ENCODE measurements at regions not wholly inside any gene's neighbourhood (a gene's known extent, or its start where the extent isn't known, plus 50 kb on each side); places are given as distances from the start of the nearest gene placed in this dataset.

DNA sequence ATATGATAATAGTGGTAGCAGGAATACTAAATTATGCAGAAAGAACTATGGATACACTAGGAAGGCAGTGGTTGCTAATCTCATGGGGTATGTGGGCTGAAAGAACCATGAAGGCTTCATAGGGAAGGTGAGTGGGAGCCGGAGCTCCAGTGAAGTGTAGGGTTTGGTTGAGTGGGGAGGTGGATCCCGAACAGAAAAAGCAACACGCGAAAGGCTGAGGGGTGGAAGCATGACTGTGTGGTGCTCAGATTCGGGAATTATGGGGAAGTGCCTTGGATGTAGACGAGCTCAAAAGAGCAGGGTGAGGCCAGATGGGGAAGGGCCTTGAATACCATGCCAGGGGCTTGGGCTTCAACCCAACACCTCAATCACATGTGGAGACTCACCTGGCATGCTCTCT lies 715.1 kb downstream of the TYW1 start:
- H3K4me1 Mint-ChIP-seq, result no peaks in the 10 kb centered on the region
- H3K27ac ChIP-seq (ENCODE audit: low read length), result no peak overlapping the region
- intact Hi-C loops (cut with micrococcal nuclease), result no loop called here
- ATAC-seq (no peak), DNase-seq (no peak)
- no peaks in the 10 kb centered on the region for H3K4me1 ChIP-seq (ENCODE audit: control insufficient read depth, insufficient read depth, low read length)
- H3K9me3 Mint-ChIP-seq, result peaks cover 17 to 18% of the 10 kb centered on the region in 2 donors
- 84% methylated on average over 6 of the region's 6 CpGs for WGBS (ENCODE audit: insufficient coverage)
- H3K27ac Mint-ChIP-seq, result no peak overlapping the region
- H3K36me3 Mint-ChIP-seq, result peaks cover 8% of the 10 kb centered on the region
- peaks cover 4% of the 10 kb centered on the region for H3K9me3 ChIP-seq (ENCODE audit: control insufficient read depth, insufficient read depth, low read length)
- TF ChIP-seq, protein P1, sequence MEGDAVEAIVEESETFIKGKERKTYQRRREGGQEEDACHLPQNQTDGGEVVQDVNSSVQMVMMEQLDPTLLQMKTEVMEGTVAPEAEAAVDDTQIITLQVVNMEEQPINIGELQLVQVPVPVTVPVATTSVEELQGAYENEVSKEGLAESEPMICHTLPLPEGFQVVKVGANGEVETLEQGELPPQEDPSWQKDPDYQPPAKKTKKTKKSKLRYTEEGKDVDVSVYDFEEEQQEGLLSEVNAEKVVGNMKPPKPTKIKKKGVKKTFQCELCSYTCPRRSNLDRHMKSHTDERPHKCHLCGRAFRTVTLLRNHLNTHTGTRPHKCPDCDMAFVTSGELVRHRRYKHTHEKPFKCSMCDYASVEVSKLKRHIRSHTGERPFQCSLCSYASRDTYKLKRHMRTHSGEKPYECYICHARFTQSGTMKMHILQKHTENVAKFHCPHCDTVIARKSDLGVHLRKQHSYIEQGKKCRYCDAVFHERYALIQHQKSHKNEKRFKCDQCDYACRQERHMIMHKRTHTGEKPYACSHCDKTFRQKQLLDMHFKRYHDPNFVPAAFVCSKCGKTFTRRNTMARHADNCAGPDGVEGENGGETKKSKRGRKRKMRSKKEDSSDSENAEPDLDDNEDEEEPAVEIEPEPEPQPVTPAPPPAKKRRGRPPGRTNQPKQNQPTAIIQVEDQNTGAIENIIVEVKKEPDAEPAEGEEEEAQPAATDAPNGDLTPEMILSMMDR (IDR thresholded peaks at IDR 0.05), result no peak
- no peaks in the 10 kb centered on the region for H3K36me3 ChIP-seq (ENCODE audit: control insufficient read depth, insufficient read depth, low read length)
- H3K4me3 ChIP-seq (ENCODE audit: low read length), result no peak overlapping the region
- H3K27me3 ChIP-seq (ENCODE audit: control insufficient read depth, insufficient read depth, low read length), result no peaks in the 10 kb centered on the region
- H3K27me3 Mint-ChIP-seq (ENCODE audit: low read depth in 2 of 2), result no peaks in the 10 kb centered on the region
- H3K4me3 Mint-ChIP-seq, result no peak overlapping the region

DNA sequence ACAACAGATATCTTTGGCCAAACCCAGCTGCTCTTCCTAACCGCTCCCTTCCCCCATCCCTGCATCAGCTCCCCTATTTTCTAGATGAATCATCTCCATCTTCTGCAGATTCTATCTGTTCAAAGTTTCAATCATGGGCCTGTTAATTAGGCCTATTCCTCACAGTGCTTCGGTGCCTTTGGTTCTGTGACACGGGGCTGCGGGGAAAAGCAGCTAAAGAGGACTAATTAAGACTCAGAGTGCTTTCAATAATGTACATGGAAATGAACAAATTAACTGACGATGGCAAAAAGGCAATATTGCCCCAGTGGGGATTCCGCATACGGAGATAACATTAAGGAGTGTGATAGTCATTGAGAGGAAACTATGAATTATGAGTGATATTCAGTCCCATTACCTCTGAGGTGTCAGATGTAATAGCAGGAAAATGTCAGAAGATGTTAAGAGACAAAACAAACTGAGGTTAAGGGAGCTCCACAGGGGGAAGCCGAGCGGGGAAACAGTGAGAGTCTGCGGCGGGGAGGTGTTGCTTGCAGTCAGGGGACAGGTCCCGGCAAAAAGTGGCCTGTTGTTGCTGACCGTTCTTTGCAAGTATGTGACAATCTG lies 716.9 kb downstream of the TYW1 start:
- Histone ChIP-seq H3K4me3 (ENCODE audit: low read length) (no peak overlapping the region), H3K9me3 (ENCODE audit: control insufficient read depth, insufficient read depth, low read length) (peaks cover 4% of the 10 kb centered on the region), H3K4me1 (ENCODE audit: control insufficient read depth, insufficient read depth, low read length) (no peaks in the 10 kb centered on the region), H3K27ac (ENCODE audit: low read length) (no peak overlapping the region), H3K27me3 (ENCODE audit: control insufficient read depth, insufficient read depth, low read length) (no peaks in the 10 kb centered on the region), H3K36me3 (ENCODE audit: control insufficient read depth, insufficient read depth, low read length) (no peaks in the 10 kb centered on the region)
- TF ChIP-seq, protein P1 (IDR thresholded peaks at IDR 0.05), result no peak
- Mint-ChIP-seq H3K9me3 (peaks cover 21 to 23% of the 10 kb centered on the region in 2 donors), H3K4me3 (no peak overlapping the region), H3K4me1 (no peaks in the 10 kb centered on the region), H3K27ac (no peak overlapping the region), H3K36me3 (peaks cover 8% of the 10 kb centered on the region), H3K27me3 (ENCODE audit: low read depth in 2 of 2) (no peaks in the 10 kb centered on the region)
- 69% methylated on average over 13 of the region's 13 CpGs for WGBS (ENCODE audit: insufficient coverage)
- ATAC-seq, result no peak
- no peak for DNase-seq
- intact Hi-C loops (cut with micrococcal nuclease), result no loop called here

DNA sequence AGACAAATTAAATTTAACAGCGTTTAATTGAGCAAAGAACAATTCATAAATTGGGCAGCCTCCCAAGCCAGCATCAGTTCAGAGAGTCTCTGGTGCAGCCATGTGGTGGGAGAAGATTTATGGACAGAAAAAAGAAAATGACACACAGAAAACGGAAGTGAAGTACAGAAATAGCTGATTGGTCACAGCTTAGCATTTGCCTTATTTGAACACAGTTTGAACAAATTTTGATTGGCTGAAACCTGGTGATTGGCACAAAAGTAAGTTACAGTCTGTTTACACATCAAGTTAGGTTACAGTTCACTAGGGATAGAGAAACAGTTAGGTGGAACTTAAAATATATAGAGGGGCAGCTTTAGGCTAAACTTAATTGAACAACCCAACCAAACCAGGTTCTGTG lies 720.1 kb downstream of the TYW1 start:
- H3K27ac Mint-ChIP-seq, result no peak overlapping the region
- H3K27me3 ChIP-seq (ENCODE audit: control insufficient read depth, insufficient read depth, low read length), result no peaks in the 10 kb centered on the region
- ATAC-seq (no peak), DNase-seq (no peak)
- no peaks in the 10 kb centered on the region for H3K4me1 ChIP-seq (ENCODE audit: control insufficient read depth, insufficient read depth, low read length)
- peaks cover under 1% of the 10 kb centered on the region for H3K36me3 Mint-ChIP-seq
- H3K4me3 Mint-ChIP-seq, result no peak overlapping the region
- intact Hi-C loops (cut with micrococcal nuclease), result no loop called here
- H3K9me3 Mint-ChIP-seq, result peaks cover 9 to 14% of the 10 kb centered on the region in 2 donors
- H3K27ac ChIP-seq (ENCODE audit: low read length), result no peak overlapping the region
- 44% methylated on average over 2 of the region's 2 CpGs for WGBS (ENCODE audit: insufficient coverage)
- H3K4me1 Mint-ChIP-seq, result no peaks in the 10 kb centered on the region
- H3K4me3 ChIP-seq (ENCODE audit: low read length), result no peak overlapping the region
- H3K9me3 ChIP-seq (ENCODE audit: control insufficient read depth, insufficient read depth, low read length), result peaks cover 9% of the 10 kb centered on the region
- H3K36me3 ChIP-seq (ENCODE audit: control insufficient read depth, insufficient read depth, low read length), result no peaks in the 10 kb centered on the region
- TF ChIP-seq, protein P1 (IDR thresholded peaks at IDR 0.05), result no peak
- no peaks in the 10 kb centered on the region for H3K27me3 Mint-ChIP-seq (ENCODE audit: low read depth in 2 of 2)

DNA sequence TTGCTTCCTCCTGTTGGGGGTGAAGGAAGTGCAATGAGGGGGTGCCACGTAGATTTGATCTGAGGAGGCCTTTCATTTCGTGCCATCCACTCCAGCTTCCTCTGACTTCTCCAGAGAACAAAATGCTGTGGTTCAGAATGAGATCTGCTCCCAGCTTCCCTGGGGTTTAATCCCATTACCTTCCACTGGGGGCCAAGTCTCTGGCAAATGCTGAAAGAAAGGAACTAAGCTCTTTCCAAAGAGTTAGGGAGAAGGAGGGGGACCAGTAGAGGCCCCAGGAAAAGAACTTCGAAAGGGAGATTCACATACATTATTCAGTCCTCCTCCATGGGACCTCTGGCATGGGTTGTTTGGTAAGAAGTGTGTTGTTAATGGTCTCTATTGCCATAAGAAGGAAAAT lies 727.0 kb downstream of the TYW1 start:
- ATAC-seq (no peak), DNase-seq (no peak)
- Mint-ChIP-seq H3K9me3 (peaks cover 9 to 15% of the 10 kb centered on the region in 2 donors), H3K4me1 (no peaks in the 10 kb centered on the region), H3K27ac (no peak overlapping the region), H3K36me3 (no peaks in the 10 kb centered on the region), H3K4me3 (no peak overlapping the region), H3K27me3 (ENCODE audit: low read depth in 2 of 2) (no peaks in the 10 kb centered on the region)
- Histone ChIP-seq H3K9me3 (ENCODE audit: control insufficient read depth, insufficient read depth, low read length) (peaks cover 12% of the 10 kb centered on the region), H3K4me3 (ENCODE audit: low read length) (no peak overlapping the region), H3K27ac (ENCODE audit: low read length) (no peak overlapping the region), H3K27me3 (ENCODE audit: control insufficient read depth, insufficient read depth, low read length) (no peaks in the 10 kb centered on the region), H3K4me1 (ENCODE audit: control insufficient read depth, insufficient read depth, low read length) (no peaks in the 10 kb centered on the region), H3K36me3 (ENCODE audit: control insufficient read depth, insufficient read depth, low read length) (no peaks in the 10 kb centered on the region)
- intact Hi-C loops (cut with micrococcal nuclease), result no loop called here
- TF ChIP-seq, protein P1 (IDR thresholded peaks at IDR 0.05), result no peak
- WGBS (ENCODE audit: insufficient coverage), result 33% methylated on average over 1 of the region's 3 CpGs

Data from natural killer cell (primary cell).